ENCODE measurements at regions not wholly inside any gene's neighbourhood (a gene's known extent, or its start where the extent isn't known, plus 50 kb on each side); places are given as distances from the start of the nearest gene placed in this dataset.

GRCh38 chr1:191575180-191575579, 583.1 kb upstream of the RGS18 start:
- no peaks in the 10 kb centered on the region for H3K27me3 ChIP-seq (ENCODE audit: insufficient read depth, poor library complexity, severe bottlenecking)
- ATAC-seq (ENCODE audit: low read depth): no peak

GRCh38 chr1:191575746-191576145, 582.5 kb upstream of the RGS18 start:
- DNase-seq (ENCODE audit: low spot score) (no peak), ATAC-seq (ENCODE audit: low read depth) (no peak)
- H3K27ac ChIP-seq (ENCODE audit: poor library complexity, severe bottlenecking): no peak overlapping the region
- no peaks in the 10 kb centered on the region for H3K9me3 ChIP-seq (ENCODE audit: severe bottlenecking)
- no peaks in the 10 kb centered on the region for H3K36me3 ChIP-seq (ENCODE audit: low read depth)
- TF ChIP-seq, protein P1, sequence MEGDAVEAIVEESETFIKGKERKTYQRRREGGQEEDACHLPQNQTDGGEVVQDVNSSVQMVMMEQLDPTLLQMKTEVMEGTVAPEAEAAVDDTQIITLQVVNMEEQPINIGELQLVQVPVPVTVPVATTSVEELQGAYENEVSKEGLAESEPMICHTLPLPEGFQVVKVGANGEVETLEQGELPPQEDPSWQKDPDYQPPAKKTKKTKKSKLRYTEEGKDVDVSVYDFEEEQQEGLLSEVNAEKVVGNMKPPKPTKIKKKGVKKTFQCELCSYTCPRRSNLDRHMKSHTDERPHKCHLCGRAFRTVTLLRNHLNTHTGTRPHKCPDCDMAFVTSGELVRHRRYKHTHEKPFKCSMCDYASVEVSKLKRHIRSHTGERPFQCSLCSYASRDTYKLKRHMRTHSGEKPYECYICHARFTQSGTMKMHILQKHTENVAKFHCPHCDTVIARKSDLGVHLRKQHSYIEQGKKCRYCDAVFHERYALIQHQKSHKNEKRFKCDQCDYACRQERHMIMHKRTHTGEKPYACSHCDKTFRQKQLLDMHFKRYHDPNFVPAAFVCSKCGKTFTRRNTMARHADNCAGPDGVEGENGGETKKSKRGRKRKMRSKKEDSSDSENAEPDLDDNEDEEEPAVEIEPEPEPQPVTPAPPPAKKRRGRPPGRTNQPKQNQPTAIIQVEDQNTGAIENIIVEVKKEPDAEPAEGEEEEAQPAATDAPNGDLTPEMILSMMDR (IDR thresholded peaks at IDR 0.05; ENCODE audit: poor library complexity, severe bottlenecking): no peak
- H3K4me1 ChIP-seq (ENCODE audit: insufficient read depth, poor library complexity, severe bottlenecking): no peaks in the 10 kb centered on the region
- no peak overlapping the region for H3K4me3 ChIP-seq (ENCODE audit: severe bottlenecking)
- no peaks in the 10 kb centered on the region for H3K27me3 ChIP-seq (ENCODE audit: insufficient read depth, poor library complexity, severe bottlenecking)

More at GRCh38 chr1:191575180-191575579, 583.1 kb upstream of the RGS18 start:
- no peak overlapping the region for H3K27ac ChIP-seq (ENCODE audit: poor library complexity, severe bottlenecking)
- H3K4me3 ChIP-seq (ENCODE audit: severe bottlenecking): no peak overlapping the region
- H3K9me3 ChIP-seq (ENCODE audit: severe bottlenecking): no peaks in the 10 kb centered on the region
- no peaks in the 10 kb centered on the region for H3K4me1 ChIP-seq (ENCODE audit: insufficient read depth, poor library complexity, severe bottlenecking)
- H3K36me3 ChIP-seq (ENCODE audit: low read depth): no peaks in the 10 kb centered on the region
- TF ChIP-seq, protein P1 (IDR thresholded peaks at IDR 0.05; ENCODE audit: poor library complexity, severe bottlenecking): no peak
- DNase-seq (ENCODE audit: low spot score): no peak

GRCh38 chr1:191577213-191577612, 581.0 kb upstream of the RGS18 start:
- no peaks in the 10 kb centered on the region for H3K9me3 ChIP-seq (ENCODE audit: severe bottlenecking)
- H3K27ac ChIP-seq (ENCODE audit: poor library complexity, severe bottlenecking): no peak overlapping the region
- no peaks in the 10 kb centered on the region for H3K4me1 ChIP-seq (ENCODE audit: insufficient read depth, poor library complexity, severe bottlenecking)
- no peaks in the 10 kb centered on the region for H3K36me3 ChIP-seq (ENCODE audit: low read depth)
- no peak overlapping the region for H3K4me3 ChIP-seq (ENCODE audit: severe bottlenecking)
- TF ChIP-seq, protein P1 (IDR thresholded peaks at IDR 0.05; ENCODE audit: poor library complexity, severe bottlenecking): no peak
- no peak for DNase-seq (ENCODE audit: low spot score)
- no peak for ATAC-seq (ENCODE audit: low read depth)
- no peaks in the 10 kb centered on the region for H3K27me3 ChIP-seq (ENCODE audit: insufficient read depth, poor library complexity, severe bottlenecking)

- Histone ChIP-seq H3K27ac (ENCODE audit: poor library complexity, severe bottlenecking) (no peak overlapping the region), H3K4me3 (ENCODE audit: severe bottlenecking) (no peak overlapping the region), H3K4me1 (ENCODE audit: insufficient read depth, poor library complexity, severe bottlenecking) (no peaks in the 10 kb centered on the region), H3K27me3 (ENCODE audit: insufficient read depth, poor library complexity, severe bottlenecking) (no peaks in the 10 kb centered on the region), H3K36me3 (ENCODE audit: low read depth) (no peaks in the 10 kb centered on the region), H3K9me3 (ENCODE audit: severe bottlenecking) (no peaks in the 10 kb centered on the region)
- DNase-seq (ENCODE audit: low spot score) (no peak), ATAC-seq (ENCODE audit: low read depth) (no peak)
- TF ChIP-seq, protein P1 (IDR thresholded peaks at IDR 0.05; ENCODE audit: poor library complexity, severe bottlenecking): no peak
Observed at GRCh38 chr1:191578281-191578680, 580.0 kb upstream of the RGS18 start.

DNA sequence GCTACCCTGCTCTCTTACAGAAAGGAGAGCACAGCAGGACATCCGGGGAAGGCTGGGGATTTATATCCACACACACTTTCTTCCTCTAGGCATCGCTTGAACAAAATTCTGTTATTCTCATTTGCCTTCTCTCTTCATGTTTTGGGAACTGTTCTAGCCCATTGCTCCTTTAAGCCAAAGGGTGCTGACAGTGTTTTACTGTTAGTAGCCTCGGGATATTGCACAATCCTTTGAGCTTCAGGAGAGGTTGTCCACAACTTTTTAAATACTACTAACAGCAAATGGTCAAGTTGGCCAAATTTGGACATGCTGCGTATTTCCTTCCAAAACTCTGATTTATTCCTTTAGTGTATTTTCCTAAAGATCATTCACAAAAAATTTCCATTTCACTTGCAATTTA, 579.2 kb upstream of the RGS18 start:
- DNase-seq (ENCODE audit: low spot score) (no peak), ATAC-seq (ENCODE audit: low read depth) (no peak)
- Histone ChIP-seq H3K27ac (ENCODE audit: poor library complexity, severe bottlenecking) (no peak overlapping the region), H3K4me3 (ENCODE audit: severe bottlenecking) (no peak overlapping the region), H3K27me3 (ENCODE audit: insufficient read depth, poor library complexity, severe bottlenecking) (no peaks in the 10 kb centered on the region), H3K9me3 (ENCODE audit: severe bottlenecking) (no peaks in the 10 kb centered on the region), H3K36me3 (ENCODE audit: low read depth) (no peaks in the 10 kb centered on the region), H3K4me1 (ENCODE audit: insufficient read depth, poor library complexity, severe bottlenecking) (no peaks in the 10 kb centered on the region)
- TF ChIP-seq, protein P1 (IDR thresholded peaks at IDR 0.05; ENCODE audit: poor library complexity, severe bottlenecking): no peak
